Ishikawa (cell line): ENCODE measurements at regions not wholly inside any gene's neighbourhood (a gene's known extent, or its start where the extent isn't known, plus 50 kb on each side); places are given as distances from the start of the nearest gene placed in this dataset.

Experiments
- CEBPB ChIP-seq: IDR thresholded peaks from 2 replicates; pipeline ENCODE4 v1.6.1; 2012
- EP300 ChIP-seq: IDR thresholded peaks from 2 replicates; pipeline ENCODE4 v1.6.1; 2012; ENCODE audit warnings: borderline replicate concordance
- REST ChIP-seq: IDR thresholded peaks from 2 replicates; pipeline ENCODE4 v1.6.1; 2012; ENCODE audit warnings: low read depth, mild to moderate bottlenecking
- YY1 ChIP-seq: IDR thresholded peaks from 2 replicates; pipeline ENCODE4 v1.6.1; 2012; ENCODE audit warnings: low read depth

DNA sequence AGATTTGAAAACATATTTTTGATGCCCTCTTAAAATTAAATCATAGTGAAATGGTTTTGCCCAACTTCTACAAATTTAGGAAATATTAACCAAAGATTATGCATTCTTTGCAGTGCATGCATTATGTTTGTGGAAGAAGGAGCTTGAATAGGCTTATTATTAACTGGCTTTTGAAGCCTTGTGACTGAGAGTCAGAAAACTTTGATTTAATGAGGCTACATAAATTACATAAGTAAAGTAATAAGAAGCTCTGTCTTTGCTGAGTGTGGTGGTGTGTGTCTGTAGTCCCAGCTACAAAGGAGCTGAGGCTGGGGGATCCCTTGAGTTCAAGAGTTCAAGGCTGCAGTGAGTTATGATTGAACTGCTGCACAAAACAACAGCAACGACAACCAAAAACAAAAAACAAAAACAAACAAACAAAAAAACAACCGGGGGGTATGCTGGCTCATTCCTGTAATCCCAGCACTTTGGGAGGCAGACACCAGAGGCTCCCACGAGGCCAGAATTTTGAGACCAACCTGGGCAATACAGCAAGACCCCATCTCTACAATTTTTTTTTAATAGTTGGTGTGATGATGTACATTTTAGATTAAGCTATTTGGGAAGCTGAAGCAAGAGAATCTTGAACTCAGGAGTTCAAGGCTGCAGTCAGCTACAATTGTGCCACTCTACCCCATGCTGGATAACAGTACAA lies 57.0 kb upstream of the LRRTM4 start:
- no peak for TF ChIP-seq YY1
- TF ChIP-seq REST, result no peak
- TF ChIP-seq EP300, result no peak
- TF ChIP-seq CEBPB, result no peak
